IMR-90 (cell line): ENCODE measurements at regions not wholly inside any gene's neighbourhood (a gene's known extent, or its start where the extent isn't known, plus 50 kb on each side); places are given as distances from the start of the nearest gene placed in this dataset.

Experiments used
- ATAC-seq: fragments of 200-7000 bp; cut with Tn5 transposase; 2 replicates; pipeline ENCODE4 v1.9.1; 2020; ENCODE audit warnings: low read depth, mild to moderate bottlenecking, moderate library complexity
- BruUV-seq: library from RNA; stranded (reverse); fragments of 400-500 nt; replicated peaks from 2 replicates; lab custom pipeline; 2021; lab: Mats Ljungman, UMichigan
- CTCF ChIA-PET: fragments of 300-600 bp; formaldehyde crosslinking; extraction: SDS; loops from one replicate; lab custom pipeline; 2021; ENCODE audit warnings: antibody characterized with exemption; lab: Yijun Ruan, JAX
- POLR2A ChIA-PET: fragments of 300-600 bp; sonication (Branson Sonifier 250); formaldehyde crosslinking; loops from one replicate; lab custom pipeline; 2022; ENCODE audit warnings: antibody characterized with exemption; ENCODE audit not compliant: unreplicated experiment; lab: Charles Lee
- DNase-seq: peaks from one replicate; pipeline ENCODE4 v3.0.0; 2013
- H2AFZ ChIP-seq: replicated peaks from 2 replicates; pipeline ENCODE3; 2013; ENCODE audit warnings: low read length, mild to moderate bottlenecking; ENCODE audit not compliant: poor library complexity
- H2AK5ac ChIP-seq: 2 replicates; pipeline ENCODE4 v1.6.1; 2013; ENCODE audit warnings: low read depth, low read length, inconsistent platforms
- H2AK9ac ChIP-seq: replicated peaks from 2 replicates; pipeline ENCODE3; 2013; ENCODE audit warnings: mild to moderate bottlenecking, low read depth, low read length, moderate library complexity; ENCODE audit not compliant: poor library complexity
- H2BK120ac ChIP-seq: 2 replicates; pipeline ENCODE4 v1.6.1; 2013; ENCODE audit warnings: low read depth, low read length, inconsistent platforms
- H2BK15ac ChIP-seq: 3 replicates; pipeline ENCODE4 v1.6.1; 2013; ENCODE audit warnings: low read depth, low read length, inconsistent platforms
- H2BK20ac ChIP-seq: 2 replicates; pipeline ENCODE4 v1.6.1; 2013; ENCODE audit warnings: low read depth, mild to moderate bottlenecking, inconsistent platforms, low read length, moderate library complexity
- H2BK5ac ChIP-seq: 2 replicates; pipeline ENCODE4 v1.6.1; 2013; ENCODE audit warnings: mild to moderate bottlenecking, low read depth, low read length, inconsistent platforms; ENCODE audit not compliant: poor library complexity, severe bottlenecking
- H3K14ac ChIP-seq: replicated peaks from 2 replicates; pipeline ENCODE4 v1.6.1; 2013; ENCODE audit warnings: low read depth, low read length, inconsistent platforms
- H3K18ac ChIP-seq: 2 replicates; pipeline ENCODE4 v1.6.1; 2013; ENCODE audit warnings: low read depth, low read length, control low read depth
- H3K23ac ChIP-seq: 2 replicates; pipeline ENCODE4 v1.6.1; 2013; ENCODE audit warnings: low read depth, low read length, inconsistent platforms
- H3K27ac ChIP-seq: 2 replicates; pipeline ENCODE4 v1.5.1; 2013; ENCODE audit warnings: mild to moderate bottlenecking, control low read depth, low read length; ENCODE audit not compliant: insufficient read depth
- H3K27me3 ChIP-seq: 2 replicates; pipeline ENCODE4 v1.6.1; 2013; ENCODE audit warnings: low read length; ENCODE audit not compliant: control insufficient read depth, insufficient read depth
- H3K36me3 ChIP-seq: 2 replicates; pipeline ENCODE4 v1.6.1; 2013; ENCODE audit warnings: low read length, mixed read lengths; ENCODE audit not compliant: control insufficient read depth, insufficient read depth
- H3K4ac ChIP-seq: 2 replicates; pipeline ENCODE4 v1.6.1; 2013; ENCODE audit warnings: low read depth, low read length, inconsistent platforms
- H3K4me1 ChIP-seq: 2 replicates; pipeline ENCODE4 v1.6.1; 2013; ENCODE audit warnings: low read length, mixed read lengths; ENCODE audit not compliant: control insufficient read depth, insufficient read depth
- H3K4me2 ChIP-seq: 2 replicates; pipeline ENCODE4 v1.6.1; 2013; ENCODE audit warnings: low read depth, mild to moderate bottlenecking, control low read depth, low read length, moderate library complexity
- H3K4me3 ChIP-seq: 2 replicates; pipeline ENCODE4 v1.5.1; 2013; ENCODE audit warnings: low read depth, mild to moderate bottlenecking, control low read depth, low read length, moderate library complexity; ENCODE audit not compliant: insufficient read depth
- H3K56ac ChIP-seq: 2 replicates; pipeline ENCODE4 v1.6.1; 2013; ENCODE audit warnings: low read length, inconsistent platforms; ENCODE audit not compliant: insufficient read depth; ENCODE audit errors: extremely low read depth
- H3K79me1 ChIP-seq, 2 experiments: 2 replicates each; pipeline ENCODE4 v1.6.1; 2013; ENCODE audit warnings: low read length in 2 of 2, inconsistent platforms in 1 of 2, low read depth in 1 of 2
- H3K9ac ChIP-seq: 2 replicates; pipeline ENCODE4 v1.6.1; 2013; ENCODE audit warnings: low read depth, low read length, control low read depth
- H3K9me1 ChIP-seq: 2 replicates; pipeline ENCODE4 v1.6.1; 2013; ENCODE audit warnings: low read length, inconsistent platforms; ENCODE audit not compliant: insufficient read depth
- H3K9me3 ChIP-seq: 2 replicates; pipeline ENCODE4 v1.6.1; 2013; ENCODE audit warnings: low read length; ENCODE audit not compliant: control insufficient read depth, insufficient read depth
- H4K20me1 ChIP-seq: 2 replicates; pipeline ENCODE4 v1.6.1; 2013; ENCODE audit warnings: low read length, inconsistent platforms; ENCODE audit not compliant: insufficient read depth
- H4K5ac ChIP-seq: 2 replicates; pipeline ENCODE4 v1.6.1; 2013; ENCODE audit warnings: mild to moderate bottlenecking, low read depth, low read length, control low read depth
- H4K8ac ChIP-seq, 2 experiments: 2 replicates each; pipeline ENCODE4 v1.6.1; 2013; ENCODE audit warnings: low read depth in 2 of 2, low read length in 2 of 2, control low read depth in 1 of 2, inconsistent platforms in 1 of 2
- H4K91ac ChIP-seq: 2 replicates; pipeline ENCODE4 v1.6.1; 2013; ENCODE audit warnings: low read depth, low read length, inconsistent platforms; ENCODE audit not compliant: insufficient read depth
- BHLHE40 ChIP-seq: fragments of 150-350 bp; IDR thresholded peaks from 2 replicates; pipeline ENCODE4 v1.6.1; 2016; ENCODE audit warnings: mild to moderate bottlenecking, low read depth, low read length
- CEBPB ChIP-seq: IDR thresholded peaks from 2 replicates; pipeline ENCODE4 v1.6.1; 2012; ENCODE audit warnings: low read depth, low read length, improper control_type of control experiment
- CHD1 ChIP-seq: IDR thresholded peaks from 2 replicates; pipeline ENCODE4 v1.6.1; 2012; ENCODE audit warnings: low read depth, low read length, improper control_type of control experiment
- CTCF ChIP-seq: conservative IDR thresholded peaks from 2 replicates; pipeline ENCODE4 v1.5.1; 2012; ENCODE audit warnings: mild to moderate bottlenecking, low read depth, low read length, improper control_type of control experiment
- ELK1 ChIP-seq: fragments of 150-350 bp; IDR thresholded peaks from 2 replicates; pipeline ENCODE4 v1.6.1; 2016; ENCODE audit warnings: low read depth, mild to moderate bottlenecking, low read length, moderate library complexity, borderline replicate concordance
- FOS ChIP-seq: fragments of 150-350 bp; IDR thresholded peaks from 2 replicates; pipeline ENCODE4 v1.6.1; 2016; ENCODE audit warnings: low read depth, low read length
- MAFK ChIP-seq: IDR thresholded peaks from 2 replicates; pipeline ENCODE4 v1.6.1; 2012; ENCODE audit warnings: low read depth, low read length, improper control_type of control experiment
- MAZ ChIP-seq: IDR thresholded peaks from 2 replicates; pipeline ENCODE4 v1.6.1; 2012; ENCODE audit warnings: low read depth, mild to moderate bottlenecking, low read length, improper control_type of control experiment, moderate library complexity, borderline replicate concordance
- MXI1 ChIP-seq: IDR thresholded peaks from 2 replicates; pipeline ENCODE4 v1.6.1; 2012; ENCODE audit warnings: low read depth, mild to moderate bottlenecking, low read length, moderate library complexity, borderline replicate concordance
- NFE2L2 ChIP-seq: fragments of 150-350 bp; IDR thresholded peaks from 2 replicates; pipeline ENCODE4 v1.6.1; 2016; ENCODE audit warnings: low read depth, mild to moderate bottlenecking, low read length
- POLR2A ChIP-seq: IDR thresholded peaks from 2 replicates; pipeline ENCODE4 v1.6.1; 2012; ENCODE audit warnings: mild to moderate bottlenecking, low read depth, low read length
- RAD21 ChIP-seq: IDR thresholded peaks from 2 replicates; pipeline ENCODE4 v1.6.1; 2012; ENCODE audit warnings: low read length, improper control_type of control experiment
- RCOR1 ChIP-seq: IDR thresholded peaks from 2 replicates; pipeline ENCODE4 v1.6.1; 2012; ENCODE audit warnings: mild to moderate bottlenecking, low read length, improper control_type of control experiment; ENCODE audit not compliant: insufficient replicate concordance
- RFX5 ChIP-seq: IDR thresholded peaks from 2 replicates; pipeline ENCODE4 v1.8.0; 2012; ENCODE audit warnings: low read depth, mild to moderate bottlenecking, low read length, moderate library complexity
- SMC3 ChIP-seq: fragments of 150-350 bp; IDR thresholded peaks from 2 replicates; pipeline ENCODE4 v1.6.1; 2016; ENCODE audit warnings: low read depth, mild to moderate bottlenecking, antibody characterized with exemption, low read length, moderate library complexity
- USF2 ChIP-seq: fragments of 150-350 bp; IDR thresholded peaks from 2 replicates; pipeline ENCODE4 v1.6.1; 2017; ENCODE audit warnings: mild to moderate bottlenecking, antibody characterized with exemption, low read length, low read depth
- WGBS, 2 experiments: methylation state at CpG; one replicate each; pipeline versions ENCODE4 v1.1.5 to v1.1.7; 2013; ENCODE audit warnings: missing lambda C conversion rate in 2 of 2; ENCODE audit not compliant: insufficient read length in 1 of 2; ENCODE audit errors: extremely low coverage in 2 of 2; 5-methylcytosine and 5-hydroxymethylcytosine counted together
- dilution Hi-C: fragments of 300-500 bp; cut with HindIII; formaldehyde crosslinking; loops from one replicate; pipeline ENCODE4 v1.14.3; 2018; ENCODE audit warnings: low sequenced_read_pairs; ENCODE audit not compliant: unreplicated experiment
- in situ Hi-C: fragments of 300-500 bp; cut with MboI; formaldehyde crosslinking; loops from 3 replicates; pipeline ENCODE4 v1.14.3; 2019; ENCODE audit warnings: low sequenced_read_pairs, inconsistent platforms, mixed read lengths
- intact Hi-C: fragments of 100-400 bp; cut with micrococcal nuclease; formaldehyde crosslinking; loops from 2 replicates; pipeline ENCODE4 v1.10.0; 2022

- no peak overlapping the region for H3K14ac ChIP-seq
- H3K79me1 ChIP-seq = no peaks in the 10 kb centered on the region
- H2AK9ac ChIP-seq = no peak overlapping the region
- no peak overlapping the region for H4K5ac ChIP-seq
- CTCF ChIA-PET = no interaction called here
- ATAC-seq (no peak), DNase-seq (no peak)
- no peak overlapping the region for H4K8ac ChIP-seq
- H3K27ac ChIP-seq = no peak overlapping the region
- H3K4me2 ChIP-seq = no peak overlapping the region
- H3K4me3 ChIP-seq = no peak overlapping the region
- H2AFZ ChIP-seq = no peak overlapping the region
- peak overlapping the region; percentile 59; the same call in 1 of the 2 replicates for H2AK5ac ChIP-seq
- no peak overlapping the region for H3K23ac ChIP-seq
- H3K9me3 ChIP-seq = no peaks in the 10 kb centered on the region
- no peak overlapping the region for H2BK15ac ChIP-seq
- H3K4me1 ChIP-seq = peaks cover 9% of the 10 kb centered on the region
- no peak overlapping the region for H4K91ac ChIP-seq
- H2BK120ac ChIP-seq = no peak overlapping the region
- no peak overlapping the region for H2BK5ac ChIP-seq
- H4K20me1 ChIP-seq = no peaks in the 10 kb centered on the region
- BruUV-seq = no TSS peak
- no peak overlapping the region for H3K56ac ChIP-seq
- dilution Hi-C loops = no loop called here
- no peak overlapping the region for H3K9ac ChIP-seq
- TF ChIP-seq FOS (no peak), SMC3 (no peak), CTCF (no peak), RCOR1 (no peak), BHLHE40 (no peak), NFE2L2 (no peak), USF2 (no peak), RAD21 (no peak), RFX5 (no peak), POLR2A (no peak), MAFK (no peak), ELK1 (no peak), CHD1 (no peak), MXI1 (no peak), CEBPB (no peak), MAZ (no peak)
- POLR2A ChIA-PET = no interaction called here
- no peaks in the 10 kb centered on the region for H3K36me3 ChIP-seq
- no peaks in the 10 kb centered on the region for H3K9me1 ChIP-seq
- intact Hi-C loops = no loop called here
- 84% methylated on average over 4 of the region's 13 CpGs; no CpG with 5 or more reads in 1 of the 2 experiments for WGBS, 2 experiments
- in situ Hi-C loops = no loop called here
- H3K18ac ChIP-seq = no peak overlapping the region
- H3K4ac ChIP-seq = no peak overlapping the region
- H2BK20ac ChIP-seq = no peak overlapping the region
- no peaks in the 10 kb centered on the region for H3K27me3 ChIP-seq
Observed at GRCh38 chr16:88202207-88202745, 180.5 kb upstream of the ZNF469 start.
